ENCODE measurements at regions not wholly inside any gene's neighbourhood (a gene's known extent, or its start where the extent isn't known, plus 50 kb on each side); places are given as distances from the start of the nearest gene placed in this dataset.
"Not testable (repeated sequence)": the region's sequence is repeated elsewhere in the genome, so short reads cannot be mapped to it uniquely, and the experiment has no call there.

- H3K4me3 ChIP-seq (ENCODE audit: low read depth, low read length) = no peak overlapping the region
- H2AFZ ChIP-seq (ENCODE audit: low read length, unreplicated experiment) = no peak overlapping the region
- no peaks in the 10 kb centered on the region for H3K79me2 ChIP-seq (ENCODE audit: control insufficient read depth, insufficient read depth, low read length, unreplicated experiment)
- no peak overlapping the region for H3K27ac ChIP-seq (ENCODE audit: low read depth, low read length)
- H3K27me3 ChIP-seq (ENCODE audit: insufficient read depth, low read length) = peaks cover 50% of the 10 kb centered on the region
- H3K4me1 ChIP-seq (ENCODE audit: control insufficient read depth, insufficient read depth, low read length, unreplicated experiment) = no peaks in the 10 kb centered on the region
- no peaks in the 10 kb centered on the region for H3K36me3 ChIP-seq (ENCODE audit: insufficient read depth, low read length)
These were observed 64.1 kb upstream of the ETV3 start for GRCh38 chr1:157202331-157202730.

GRCh38 chr1:157201767-157202166 is 63.6 kb upstream of the ETV3 start:
- no peak overlapping the region for H2AFZ ChIP-seq (ENCODE audit: low read length, unreplicated experiment)
- no peaks in the 10 kb centered on the region for H3K36me3 ChIP-seq (ENCODE audit: insufficient read depth, low read length)
- peaks cover 47% of the 10 kb centered on the region for H3K27me3 ChIP-seq (ENCODE audit: insufficient read depth, low read length)
- no peaks in the 10 kb centered on the region for H3K4me1 ChIP-seq (ENCODE audit: control insufficient read depth, insufficient read depth, low read length, unreplicated experiment)
- no peak overlapping the region for H3K27ac ChIP-seq (ENCODE audit: low read depth, low read length)
- H3K4me3 ChIP-seq (ENCODE audit: low read depth, low read length) = no peak overlapping the region
- no peaks in the 10 kb centered on the region for H3K79me2 ChIP-seq (ENCODE audit: control insufficient read depth, insufficient read depth, low read length, unreplicated experiment)

GRCh38 chr1:157200451-157200850 is 62.3 kb upstream of the ETV3 start:
- Histone ChIP-seq H3K4me3 (ENCODE audit: low read depth, low read length) (no peak overlapping the region), H3K36me3 (ENCODE audit: insufficient read depth, low read length) (no peaks in the 10 kb centered on the region), H3K27me3 (ENCODE audit: insufficient read depth, low read length) (peaks cover 56% of the 10 kb centered on the region), H3K27ac (ENCODE audit: low read depth, low read length) (no peak overlapping the region), H2AFZ (ENCODE audit: low read length, unreplicated experiment) (no peak overlapping the region), H3K79me2 (ENCODE audit: control insufficient read depth, insufficient read depth, low read length, unreplicated experiment) (no peaks in the 10 kb centered on the region), H3K4me1 (ENCODE audit: control insufficient read depth, insufficient read depth, low read length, unreplicated experiment) (no peaks in the 10 kb centered on the region)

GRCh38 chr1:157199421-157199755 is 61.2 kb upstream of the ETV3 start:
- Histone ChIP-seq H3K36me3 (ENCODE audit: insufficient read depth, low read length) (no peaks in the 10 kb centered on the region), H2AFZ (ENCODE audit: low read length, unreplicated experiment) (no peak overlapping the region), H3K27me3 (ENCODE audit: insufficient read depth, low read length) (peaks cover 57% of the 10 kb centered on the region)

GRCh38 chr1:157198619-157199420 is 60.6 kb upstream of the ETV3 start:
- H3K4me1 ChIP-seq (ENCODE audit: control insufficient read depth, insufficient read depth, low read length, unreplicated experiment) = no peaks in the 10 kb centered on the region
- no peaks in the 10 kb centered on the region for H3K36me3 ChIP-seq (ENCODE audit: insufficient read depth, low read length)
- H2AFZ ChIP-seq (ENCODE audit: low read length, unreplicated experiment) = no peak overlapping the region
- peaks cover 57% of the 10 kb centered on the region for H3K27me3 ChIP-seq (ENCODE audit: insufficient read depth, low read length)
- H3K27ac ChIP-seq (ENCODE audit: low read depth, low read length) = no peak overlapping the region
- H3K79me2 ChIP-seq (ENCODE audit: control insufficient read depth, insufficient read depth, low read length, unreplicated experiment) = no peaks in the 10 kb centered on the region
- H3K4me3 ChIP-seq (ENCODE audit: low read depth, low read length) = no peak overlapping the region

More at GRCh38 chr1:157199421-157199755, 61.2 kb upstream of the ETV3 start:
- no peaks in the 10 kb centered on the region for H3K4me1 ChIP-seq (ENCODE audit: control insufficient read depth, insufficient read depth, low read length, unreplicated experiment)
- no peak overlapping the region for H3K4me3 ChIP-seq (ENCODE audit: low read depth, low read length)
- H3K27ac ChIP-seq (ENCODE audit: low read depth, low read length) = no peak overlapping the region
- no peaks in the 10 kb centered on the region for H3K79me2 ChIP-seq (ENCODE audit: control insufficient read depth, insufficient read depth, low read length, unreplicated experiment)

- Histone ChIP-seq H3K4me3 (ENCODE audit: low read depth, low read length) (no peak overlapping the region), H2AFZ (ENCODE audit: low read length, unreplicated experiment) (no peak overlapping the region), H3K27me3 (ENCODE audit: insufficient read depth, low read length) (peaks cover 54% of the 10 kb centered on the region), H3K4me1 (ENCODE audit: control insufficient read depth, insufficient read depth, low read length, unreplicated experiment) (no peaks in the 10 kb centered on the region), H3K36me3 (ENCODE audit: insufficient read depth, low read length) (no peaks in the 10 kb centered on the region), H3K79me2 (ENCODE audit: control insufficient read depth, insufficient read depth, low read length, unreplicated experiment) (no peaks in the 10 kb centered on the region), H3K27ac (ENCODE audit: low read depth, low read length) (no peak overlapping the region)
These were observed 59.8 kb upstream of the ETV3 start for GRCh38 chr1:157197906-157198435.

GRCh38 chr1:157196670-157197456 is 58.7 kb upstream of the ETV3 start:
- H3K27ac ChIP-seq (ENCODE audit: low read depth, low read length); H2AFZ ChIP-seq (ENCODE audit: low read length, unreplicated experiment); H3K79me2 ChIP-seq (ENCODE audit: control insufficient read depth, insufficient read depth, low read length, unreplicated experiment); H3K4me1 ChIP-seq (ENCODE audit: control insufficient read depth, insufficient read depth, low read length, unreplicated experiment); H3K36me3 ChIP-seq (ENCODE audit: insufficient read depth, low read length); H3K4me3 ChIP-seq (ENCODE audit: low read depth, low read length): not testable (repeated sequence)
- H3K27me3 ChIP-seq (ENCODE audit: insufficient read depth, low read length) = peaks cover 59% of the 10 kb centered on the region

- Histone ChIP-seq H2AFZ (ENCODE audit: low read length, unreplicated experiment) (no peak overlapping the region), H3K36me3 (ENCODE audit: insufficient read depth, low read length) (no peaks in the 10 kb centered on the region), H3K27me3 (ENCODE audit: insufficient read depth, low read length) (peaks cover 62% of the 10 kb centered on the region), H3K4me3 (ENCODE audit: low read depth, low read length) (no peak overlapping the region), H3K79me2 (ENCODE audit: control insufficient read depth, insufficient read depth, low read length, unreplicated experiment) (no peaks in the 10 kb centered on the region), H3K4me1 (ENCODE audit: control insufficient read depth, insufficient read depth, low read length, unreplicated experiment) (no peaks in the 10 kb centered on the region), H3K27ac (ENCODE audit: low read depth, low read length) (no peak overlapping the region)
These were observed 58.0 kb upstream of the ETV3 start for GRCh38 chr1:157196245-157196543.

- Histone ChIP-seq H3K27me3 (ENCODE audit: insufficient read depth, low read length) (peaks cover 60% of the 10 kb centered on the region), H3K79me2 (ENCODE audit: control insufficient read depth, insufficient read depth, low read length, unreplicated experiment) (no peaks in the 10 kb centered on the region), H2AFZ (ENCODE audit: low read length, unreplicated experiment) (no peak overlapping the region), H3K27ac (ENCODE audit: low read depth, low read length) (no peak overlapping the region), H3K4me3 (ENCODE audit: low read depth, low read length) (no peak overlapping the region), H3K4me1 (ENCODE audit: control insufficient read depth, insufficient read depth, low read length, unreplicated experiment) (no peaks in the 10 kb centered on the region), H3K36me3 (ENCODE audit: insufficient read depth, low read length) (no peaks in the 10 kb centered on the region)
These were observed 57.5 kb upstream of the ETV3 start for GRCh38 chr1:157195521-157196244.

GRCh38 chr1:157194731-157195520 is 56.7 kb upstream of the ETV3 start:
- no peak overlapping the region for H3K4me3 ChIP-seq (ENCODE audit: low read depth, low read length)
- no peak overlapping the region for H2AFZ ChIP-seq (ENCODE audit: low read length, unreplicated experiment)
- H3K79me2 ChIP-seq (ENCODE audit: control insufficient read depth, insufficient read depth, low read length, unreplicated experiment) = no peaks in the 10 kb centered on the region
- no peak overlapping the region for H3K27ac ChIP-seq (ENCODE audit: low read depth, low read length)
- peaks cover 63% of the 10 kb centered on the region for H3K27me3 ChIP-seq (ENCODE audit: insufficient read depth, low read length)
- no peaks in the 10 kb centered on the region for H3K36me3 ChIP-seq (ENCODE audit: insufficient read depth, low read length)
- H3K4me1 ChIP-seq (ENCODE audit: control insufficient read depth, insufficient read depth, low read length, unreplicated experiment) = no peaks in the 10 kb centered on the region
